ENCODE measurements at regions not wholly inside any gene's neighbourhood (a gene's known extent, or its start where the extent isn't known, plus 50 kb on each side); places are given as distances from the start of the nearest gene placed in this dataset.
"Not testable (repeated sequence)": the region's sequence is repeated elsewhere in the genome, so short reads cannot be mapped to it uniquely, and the experiment has no call there.

DNA sequence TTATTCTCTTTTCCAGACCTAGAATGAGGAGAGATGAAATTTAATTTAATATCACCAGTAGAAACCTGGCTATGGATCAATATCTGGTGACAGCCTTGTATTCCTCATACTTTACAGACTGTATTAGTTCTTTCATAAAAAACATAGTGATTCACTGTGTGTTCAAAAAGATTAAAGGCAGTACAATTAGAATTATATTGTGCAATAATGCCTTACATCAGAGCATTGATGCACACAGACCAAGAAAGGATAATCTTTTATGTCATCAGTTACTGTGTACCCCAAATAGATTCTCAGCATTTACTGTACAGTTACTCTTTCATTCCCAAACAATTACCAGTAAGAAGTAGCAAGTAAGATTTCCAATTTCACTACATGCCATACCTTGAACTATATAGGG lies 260.5 kb upstream of the ANXA10 start:
- no peak for DNase-seq (ENCODE audit: low read depth)

DNA sequence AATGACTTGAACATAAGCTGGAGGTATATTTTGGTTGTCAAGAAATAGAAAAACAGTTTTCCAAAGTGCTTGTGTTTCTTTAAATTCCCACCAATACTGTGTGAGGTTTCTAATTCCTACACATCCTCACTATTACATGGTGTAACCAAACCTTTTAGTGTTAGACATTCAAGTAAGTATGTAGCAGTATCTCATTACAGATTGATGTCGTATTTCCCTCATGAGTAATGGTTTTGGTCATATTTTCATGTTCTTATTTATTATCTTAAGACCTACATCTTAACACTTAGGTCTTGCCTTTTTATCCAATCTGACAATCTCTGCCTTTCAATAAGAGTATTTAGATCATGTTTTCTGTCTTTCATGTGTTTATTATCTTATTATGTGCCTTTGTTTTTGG lies 253.7 kb upstream of the ANXA10 start:
- no peak for DNase-seq (ENCODE audit: low read depth)

DNA sequence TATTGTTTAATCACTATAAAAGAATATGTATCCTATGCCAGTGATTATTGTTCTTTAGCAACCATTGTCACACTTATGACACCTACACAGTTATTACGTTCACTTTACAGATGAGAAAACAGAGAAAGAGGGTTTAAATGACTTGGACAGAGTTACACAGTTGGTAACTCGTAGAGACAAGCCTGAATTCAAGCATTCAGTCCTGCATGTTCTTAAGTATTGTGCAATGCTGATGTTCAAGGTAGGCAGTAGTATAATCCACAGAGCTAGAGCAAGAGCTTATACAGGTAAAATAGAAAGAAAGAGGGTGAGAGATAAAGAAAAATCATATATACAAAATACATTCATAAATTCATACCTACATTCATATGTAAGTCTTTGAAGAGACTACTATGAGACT lies 249.8 kb upstream of the ANXA10 start:
- DNase-seq (ENCODE audit: low read depth): no peak

DNA sequence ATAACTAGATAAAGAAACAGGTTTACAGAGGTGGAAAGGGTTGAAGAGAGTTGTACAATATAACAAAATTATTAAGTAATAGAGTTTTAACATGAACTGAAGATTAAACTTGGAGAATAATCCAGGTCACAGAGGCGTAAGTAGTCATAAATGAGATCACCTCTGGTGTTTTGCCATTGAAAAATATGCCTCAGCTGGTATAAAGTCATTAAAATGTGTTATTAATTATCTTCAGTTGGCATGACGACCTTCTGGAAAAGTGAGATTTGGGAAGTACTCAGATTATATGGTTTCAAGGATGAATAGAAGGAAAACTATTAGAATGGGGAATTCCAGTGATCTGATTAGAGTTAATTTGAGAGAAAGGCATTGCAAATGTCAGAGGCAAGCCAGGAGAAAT lies 237.5 kb upstream of the ANXA10 start:
- no peak for DNase-seq (ENCODE audit: low read depth)

DNA sequence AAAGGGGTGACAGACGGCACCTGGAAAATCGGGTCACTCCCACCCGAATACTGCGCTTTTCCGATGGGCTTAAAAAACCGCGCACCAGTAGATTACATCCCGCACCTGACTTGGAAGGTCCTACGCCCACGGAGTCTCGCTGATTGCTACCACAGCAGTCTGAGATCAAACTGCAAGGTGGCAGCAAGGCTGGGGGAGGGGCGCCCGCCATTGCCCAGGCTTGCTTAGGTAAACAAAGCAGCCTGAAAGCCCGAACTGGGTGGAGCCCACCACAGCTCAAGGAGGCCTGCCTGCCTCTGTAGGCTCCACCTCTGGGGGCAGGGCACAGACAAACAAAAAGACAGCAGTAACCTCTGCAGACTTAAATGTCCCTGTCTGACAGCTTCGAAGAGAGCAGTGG lies 234.2 kb upstream of the ANXA10 start:
- DNase-seq (ENCODE audit: low read depth): not testable (repeated sequence)

DNA sequence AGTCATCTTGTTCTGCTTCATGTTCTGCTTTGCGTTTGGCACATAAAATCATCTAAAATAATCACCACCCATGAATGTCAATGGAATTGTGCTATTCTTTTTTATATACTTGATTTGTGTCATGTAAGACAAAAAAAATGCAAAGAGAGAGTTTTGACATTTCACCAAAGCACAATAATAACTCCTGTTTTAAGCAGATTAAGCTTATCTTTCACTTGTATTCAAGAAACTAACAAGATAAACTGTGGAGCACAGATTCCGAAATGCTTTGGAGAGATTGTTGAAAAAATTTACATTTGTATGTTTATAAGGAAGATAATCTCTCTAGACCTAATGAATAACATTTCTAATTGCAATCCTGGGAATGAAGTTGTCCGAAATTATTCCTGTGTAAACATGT lies 225.1 kb upstream of the ANXA10 start:
- no peak for DNase-seq (ENCODE audit: low read depth)

- no peak for DNase-seq (ENCODE audit: low read depth)
Observed at GRCh38 chr4:167868163-167868562, 224.2 kb upstream of the ANXA10 start.

- no peak for DNase-seq (ENCODE audit: low read depth)
Observed at GRCh38 chr4:167873496-167873895, 218.8 kb upstream of the ANXA10 start.

GRCh38 chr4:167876091-167876490 lies 216.2 kb upstream of the ANXA10 start:
- not testable (repeated sequence) for DNase-seq (ENCODE audit: low read depth)

DNA sequence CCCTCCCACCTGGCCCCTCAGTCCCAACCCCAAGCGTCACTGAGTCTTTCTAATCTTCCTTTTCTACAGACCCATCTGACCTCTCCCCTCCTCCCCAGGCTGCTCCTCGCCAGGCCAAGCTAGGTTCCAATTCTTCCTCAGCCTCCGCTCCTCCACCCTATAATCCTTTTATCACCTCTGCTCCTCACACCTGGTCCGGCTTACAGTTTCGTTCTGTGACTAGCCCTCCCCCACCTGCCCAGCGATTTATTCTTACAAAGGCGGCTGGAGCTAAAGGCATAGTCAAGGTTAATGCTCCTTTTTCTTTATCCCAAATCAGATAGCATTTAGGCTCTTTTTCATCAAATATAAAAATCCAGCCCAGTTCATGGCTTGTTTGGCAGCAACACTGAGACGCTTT lies 214.5 kb upstream of the ANXA10 start:
- not testable (repeated sequence) for DNase-seq (ENCODE audit: low read depth)

GRCh38 chr4:167883266-167883665 lies 209.1 kb upstream of the ANXA10 start:
- DNase-seq (ENCODE audit: low read depth): no peak

GRCh38 chr4:167885071-167885470 lies 207.3 kb upstream of the ANXA10 start:
- no peak for DNase-seq (ENCODE audit: low read depth)

DNA sequence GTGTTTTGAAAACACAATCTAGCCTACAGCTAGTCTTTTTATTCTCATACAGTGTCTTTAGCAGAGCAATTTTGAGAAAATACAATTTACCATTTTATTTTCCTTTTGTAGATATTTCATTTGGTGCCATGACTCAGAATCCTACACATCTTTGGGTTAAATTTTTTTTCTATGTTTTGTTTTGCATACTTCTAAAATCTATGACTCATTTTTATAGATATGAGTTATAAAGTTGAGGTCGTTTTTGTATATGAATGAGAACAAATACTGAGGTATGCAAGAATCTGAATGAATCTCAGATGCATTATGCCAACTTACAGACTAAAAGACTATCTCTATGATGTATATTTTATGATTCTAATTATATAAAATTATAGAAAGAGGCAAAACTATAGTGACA lies 206.5 kb upstream of the ANXA10 start:
- DNase-seq (ENCODE audit: low read depth): no peak

- DNase-seq (ENCODE audit: low read depth): no peak
Observed at GRCh38 chr4:167887726-167888125, 204.6 kb upstream of the ANXA10 start.

DNA sequence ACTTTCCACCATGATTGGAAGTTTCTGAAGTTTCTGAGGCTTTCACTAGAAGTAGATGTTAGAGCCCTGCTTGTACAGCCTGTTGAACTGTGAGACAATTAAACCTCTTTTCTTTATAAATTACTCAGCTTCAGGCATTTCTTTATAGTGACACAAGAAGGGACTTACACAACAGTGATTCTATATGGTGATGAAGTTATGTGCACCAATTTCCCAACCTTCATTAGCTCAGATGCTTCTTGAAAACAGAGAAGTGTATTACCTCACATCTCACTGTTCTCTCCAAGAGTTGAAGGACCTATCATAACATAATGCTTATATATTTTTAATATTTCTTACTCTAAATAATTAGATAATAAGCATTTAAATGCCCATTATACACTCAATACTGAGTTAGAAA lies 202.1 kb upstream of the ANXA10 start:
- no peak for DNase-seq (ENCODE audit: low read depth)

GRCh38 chr4:167893531-167893930 lies 198.8 kb upstream of the ANXA10 start:
- no peak for DNase-seq (ENCODE audit: low read depth)

DNA sequence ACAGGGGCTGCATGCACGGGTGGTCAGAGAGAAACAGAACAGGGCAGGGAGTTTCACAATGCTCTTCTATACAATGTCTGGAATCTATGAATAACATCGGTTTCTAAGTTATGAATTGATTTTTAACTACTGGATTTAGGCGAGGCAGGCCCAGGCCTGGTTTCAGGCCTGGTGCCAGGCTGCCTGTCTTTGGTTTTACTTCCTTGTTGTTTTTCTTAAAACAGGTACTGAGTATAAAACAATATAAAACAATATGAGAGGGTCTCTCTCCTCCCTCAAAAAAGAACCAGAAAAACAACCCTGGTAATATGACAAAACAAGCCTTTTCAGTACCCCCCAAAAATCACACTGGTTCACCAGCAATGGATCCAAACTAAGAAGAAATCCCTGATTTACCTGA lies 196.1 kb upstream of the ANXA10 start:
- not testable (repeated sequence) for DNase-seq (ENCODE audit: low read depth)

DNA sequence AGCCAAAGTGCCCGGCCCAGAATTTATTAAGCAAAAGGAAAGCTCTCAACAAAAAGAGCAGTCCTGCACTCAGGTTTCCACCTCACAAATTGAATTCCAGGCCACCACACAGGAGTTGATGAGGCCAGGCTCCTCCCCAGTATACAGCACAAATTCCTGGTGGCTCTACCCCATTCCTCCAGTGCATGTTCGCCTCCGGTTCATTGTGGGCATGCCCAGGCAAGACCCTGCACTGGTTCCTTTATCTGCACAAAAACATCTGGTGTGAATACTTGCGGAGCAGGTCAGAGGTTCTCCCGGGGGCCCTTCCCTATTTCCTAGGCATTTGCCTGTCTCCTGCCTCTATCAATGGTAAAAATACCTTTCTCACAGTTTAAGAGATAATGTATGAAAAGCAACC lies 195.2 kb upstream of the ANXA10 start:
- DNase-seq (ENCODE audit: low read depth): no peak

- DNase-seq (ENCODE audit: low read depth): peak; percentile 16
Observed at GRCh38 chr4:167903291-167903721, 189.0 kb upstream of the ANXA10 start.

- no peak for DNase-seq (ENCODE audit: low read depth)
Observed at GRCh38 chr4:167906851-167907250, 185.5 kb upstream of the ANXA10 start.

DNA sequence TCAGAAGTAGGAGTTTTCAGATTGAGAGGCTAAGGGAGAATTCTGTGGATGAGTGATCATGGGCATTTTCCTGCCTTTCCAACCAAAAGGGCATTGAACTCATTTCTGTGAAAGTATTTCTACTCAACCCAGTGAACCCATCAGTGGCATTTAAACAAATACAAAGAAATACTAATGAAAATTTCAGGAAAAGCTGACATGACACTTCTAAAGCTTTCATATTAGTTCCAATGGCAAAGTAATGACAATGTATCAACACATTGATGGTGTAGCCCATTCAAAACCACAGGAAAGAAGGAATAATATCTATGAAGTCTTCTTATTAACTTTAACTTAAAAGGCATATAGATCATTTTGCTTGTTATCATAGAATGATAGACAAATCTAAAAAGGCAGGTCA lies 183.5 kb upstream of the ANXA10 start:
- no peak for DNase-seq (ENCODE audit: low read depth)

GRCh38 chr4:167912535-167912934 lies 179.8 kb upstream of the ANXA10 start:
- DNase-seq (ENCODE audit: low read depth): not testable (repeated sequence)

DNA sequence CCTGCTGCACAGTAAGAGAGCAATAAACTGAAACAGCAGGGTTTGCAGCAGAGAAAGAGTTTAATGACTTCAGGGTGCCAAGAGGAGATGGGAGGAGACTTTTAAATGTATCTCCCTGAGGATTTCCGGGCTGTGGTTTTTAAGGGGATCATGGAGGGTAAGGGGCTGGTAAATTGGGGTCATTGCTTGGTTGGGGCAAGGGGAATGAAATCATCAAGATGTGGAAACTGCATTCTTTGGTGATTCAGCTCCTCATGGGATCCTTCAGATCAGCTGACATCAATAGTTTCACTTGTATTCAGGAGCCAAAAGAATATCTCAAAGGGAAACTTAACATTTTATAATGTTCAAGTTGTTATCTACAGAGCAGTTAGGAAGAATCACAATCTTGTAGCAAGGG lies 174.3 kb upstream of the ANXA10 start:
- no peak for DNase-seq (ENCODE audit: low read depth)

- no peak for DNase-seq (ENCODE audit: low read depth)
Observed at GRCh38 chr4:167930166-167930565, 162.2 kb upstream of the ANXA10 start.

- DNase-seq (ENCODE audit: low read depth): no peak
Observed at GRCh38 chr4:167934216-167934615, 158.1 kb upstream of the ANXA10 start.
